Common myeloid progenitor, CD34-positive (primary cell): ENCODE measurements at regions not wholly inside any gene's neighbourhood (a gene's known extent, or its start where the extent isn't known, plus 50 kb on each side); places are given as distances from the start of the nearest gene placed in this dataset.
A peak's percentile ranks its signal among the peaks of the same experiment; 100 is the strongest.
"Not testable (repeated sequence)": the region's sequence is repeated elsewhere in the genome, so short reads cannot be mapped to it uniquely, and the experiment has no call there.

Source experiments
- CTCF ChIA-PET: fragments of 350-600 bp; sonication (Branson Sonifier 250); formaldehyde crosslinking; loops from one replicate; lab custom pipeline; 2021; ENCODE audit warnings: antibody characterized with exemption; lab: Charles Lee
- POLR2A ChIA-PET: fragments of 350-600 bp; sonication (Branson Sonifier 250); formaldehyde crosslinking; loops from one replicate; lab custom pipeline; 2021; ENCODE audit warnings: antibody characterized with exemption; lab: Charles Lee
- DNase-seq, 3 donors: peaks; one replicate each; pipeline versions ENCODE4 v3.0.0 to v3.0.0-alpha.2; 2013
- H3K27ac ChIP-seq, 2 experiments: 1 replicate in 1 of 2; 2 replicates in 1 of 2; pipeline ENCODE4 v1.7.0; 2013; ENCODE audit warnings: inconsistent platforms in 2 of 2, low read length in 2 of 2, mild to moderate bottlenecking in 2 of 2, low read depth in 1 of 2, moderate library complexity in 1 of 2; ENCODE audit not compliant: severe bottlenecking in 2 of 2, insufficient read depth in 1 of 2, poor library complexity in 1 of 2
- H3K27me3 ChIP-seq, 5 experiments: replicated peaks in 2 of 5; 1 replicate in 3 of 5; 2 replicates in 2 of 5; pipeline versions ENCODE4 v1.6.1 to v1.7.0; 2013; ENCODE audit warnings: low read length in 4 of 5, mild to moderate bottlenecking in 2 of 5, moderate library complexity in 2 of 5, inconsistent platforms in 1 of 5; ENCODE audit not compliant: insufficient read depth in 5 of 5, control insufficient read depth in 4 of 5
- H3K36me3 ChIP-seq, 4 experiments: 1 replicate in 2 of 4; 2 replicates in 2 of 4; pipeline versions ENCODE4 v1.6.1 to v1.7.0; 2013; ENCODE audit warnings: low read length in 3 of 4, control low read depth in 1 of 4, mild to moderate bottlenecking in 1 of 4; ENCODE audit not compliant: control insufficient read depth in 4 of 4, insufficient read depth in 4 of 4
- H3K4me1 ChIP-seq, 4 experiments: 1 replicate in 3 of 4; 2 replicates in 1 of 4; pipeline versions ENCODE4 v1.6.1 to v1.7.1; 2013; ENCODE audit warnings: low read length in 3 of 4, mild to moderate bottlenecking in 3 of 4, control low read depth in 1 of 4, inconsistent platforms in 1 of 4, moderate library complexity in 1 of 4; ENCODE audit not compliant: control insufficient read depth in 4 of 4, insufficient read depth in 4 of 4; ENCODE audit errors: control extremely low read depth in 1 of 4
- H3K4me3 ChIP-seq, 7 experiments: 1 replicate in 4 of 7; 2 replicates in 3 of 7; pipeline versions ENCODE4 v1.5.1 to v1.7.0; 2013; ENCODE audit warnings: mild to moderate bottlenecking in 7 of 7, low read length in 6 of 7, moderate library complexity in 6 of 7, inconsistent platforms in 2 of 7, low read depth in 2 of 7, control low read depth in 1 of 7; ENCODE audit not compliant: insufficient read depth in 4 of 7, control insufficient read depth in 1 of 7; ENCODE audit errors: extremely low read depth in 1 of 7
- H3K9me3 ChIP-seq, 5 experiments: 1 replicate in 4 of 5; 2 replicates in 1 of 5; pipeline versions ENCODE4 v1.6.1 to v1.7.1; 2013; ENCODE audit warnings: low read length in 4 of 5, mild to moderate bottlenecking in 2 of 5, inconsistent platforms in 1 of 5, low read depth in 1 of 5, moderate library complexity in 1 of 5; ENCODE audit not compliant: control insufficient read depth in 4 of 5, insufficient read depth in 2 of 5; ENCODE audit errors: control extremely low read depth in 1 of 5
- WGBS: methylation state at CpG from one replicate; pipeline ENCODE4 v1.1.5; 2013; ENCODE audit not compliant: insufficient coverage; 5-methylcytosine and 5-hydroxymethylcytosine counted together

DNA sequence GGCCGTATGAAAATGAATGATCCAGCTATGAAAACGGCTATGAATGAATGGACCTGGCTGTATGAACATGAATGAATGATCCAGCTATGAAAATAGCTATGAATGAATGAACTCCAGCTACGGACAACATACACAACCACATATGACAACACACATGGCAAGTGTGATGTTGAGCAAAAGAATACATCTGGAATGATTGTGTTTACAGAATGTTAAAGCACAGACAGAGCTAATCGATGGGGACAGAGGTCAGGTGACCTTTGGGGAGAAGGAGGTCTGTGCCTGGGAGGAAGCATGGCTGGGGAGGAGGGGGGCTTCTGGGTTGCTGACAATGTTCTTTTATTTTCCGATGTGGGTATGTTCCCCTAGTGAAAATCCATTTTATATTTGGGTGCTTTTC lies 174.0 kb upstream of the WSCD1 start:
- ChIA-PET POLR2A (no interaction called here), CTCF (interaction anchor here (0.6 kb wide), 1 partner anchor 1094 kb away, joined by 3 read pairs; no protein-coding TSS in a partner anchor)
- no peaks in the 10 kb centered on the region for H3K36me3 ChIP-seq
- H3K27me3 ChIP-seq = peaks cover 0 to 21% (median 6%) of the 10 kb centered on the region in 5 experiments
- peaks cover 0 to under 1% (median 0%) of the 10 kb centered on the region in 5 experiments for H3K9me3 ChIP-seq
- no peak for DNase-seq
- H3K4me3 ChIP-seq = no peak overlapping the region
- peaks cover 0 to 5% (median 0%) of the 10 kb centered on the region in 4 experiments for H3K4me1 ChIP-seq
- no peak overlapping the region for H3K27ac ChIP-seq
- 67% methylated on average over 1 of the region's 5 CpGs for WGBS

DNA sequence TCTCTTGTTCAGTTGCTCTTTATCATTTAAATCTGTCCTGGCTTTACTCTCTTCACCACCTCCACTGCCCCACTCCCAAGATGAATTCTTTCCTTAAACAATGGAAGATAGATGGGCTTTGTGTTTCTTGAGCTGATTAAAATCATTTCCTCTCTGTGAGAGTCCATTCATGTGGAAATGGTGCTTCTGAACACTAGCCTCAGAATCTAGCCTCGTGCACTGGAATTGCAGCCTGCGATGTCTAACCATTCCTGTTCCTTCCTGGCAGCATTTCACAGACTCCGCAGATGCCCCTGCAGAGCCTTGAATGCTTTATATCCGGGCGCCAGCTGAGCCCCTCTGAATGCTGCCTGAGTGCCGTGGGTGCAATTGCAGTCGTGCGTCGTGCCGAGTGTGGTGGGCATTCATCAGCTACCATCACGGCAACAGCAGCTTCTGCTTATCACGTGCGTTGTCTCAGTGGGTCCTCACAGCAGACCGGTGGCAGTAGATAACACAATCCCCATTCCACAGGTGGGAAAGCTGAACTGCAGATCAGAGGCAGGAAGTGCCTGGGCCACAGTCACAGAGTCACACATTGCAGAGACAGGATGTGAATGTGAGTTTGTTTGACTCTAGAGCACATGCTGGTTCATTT lies 172.8 kb upstream of the WSCD1 start:
- H3K4me3 ChIP-seq = no peak overlapping the region
- WGBS = 2% methylated on average over 14 of the region's 14 CpGs
- peaks cover 0 to 5% (median 0%) of the 10 kb centered on the region in 4 experiments for H3K4me1 ChIP-seq
- no peak overlapping the region for H3K27ac ChIP-seq
- H3K9me3 ChIP-seq = no peaks in the 10 kb centered on the region
- ChIA-PET POLR2A (no interaction called here), CTCF (no interaction called here)
- peak in 2 of 3 donors; percentile 8 to 23 for DNase-seq
- H3K36me3 ChIP-seq = no peaks in the 10 kb centered on the region
- H3K27me3 ChIP-seq = peaks cover 0 to 21% (median 6%) of the 10 kb centered on the region in 5 experiments

DNA sequence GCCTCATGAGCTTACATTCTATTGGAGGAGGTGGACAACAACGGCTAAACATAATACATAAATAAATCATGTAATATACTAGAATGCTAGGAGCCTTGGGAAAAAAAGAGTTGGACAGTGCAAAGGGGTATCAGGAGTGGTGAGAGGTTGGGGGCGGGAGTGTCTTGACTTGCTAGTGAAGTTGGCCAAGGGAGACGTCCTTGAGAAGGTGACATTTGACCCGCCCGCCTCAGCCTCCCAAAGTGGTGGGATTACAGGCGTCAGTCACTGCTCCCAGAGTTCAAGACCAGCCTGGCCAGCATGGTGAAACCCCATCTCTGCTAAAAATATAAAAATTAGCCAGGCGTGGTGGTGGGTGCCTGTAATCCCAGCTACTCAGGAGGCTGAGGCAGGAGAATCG lies 172.2 kb upstream of the WSCD1 start:
- H3K27ac ChIP-seq, CTCF ChIA-PET, H3K36me3 ChIP-seq, POLR2A ChIA-PET, H3K4me1 ChIP-seq, H3K9me3 ChIP-seq, DNase-seq, H3K4me3 ChIP-seq: not testable (repeated sequence)
- H3K27me3 ChIP-seq = peaks cover 0 to 18% (median 6%) of the 10 kb centered on the region in 5 experiments
- 100% methylated on average over 1 of the region's 8 CpGs for WGBS

DNA sequence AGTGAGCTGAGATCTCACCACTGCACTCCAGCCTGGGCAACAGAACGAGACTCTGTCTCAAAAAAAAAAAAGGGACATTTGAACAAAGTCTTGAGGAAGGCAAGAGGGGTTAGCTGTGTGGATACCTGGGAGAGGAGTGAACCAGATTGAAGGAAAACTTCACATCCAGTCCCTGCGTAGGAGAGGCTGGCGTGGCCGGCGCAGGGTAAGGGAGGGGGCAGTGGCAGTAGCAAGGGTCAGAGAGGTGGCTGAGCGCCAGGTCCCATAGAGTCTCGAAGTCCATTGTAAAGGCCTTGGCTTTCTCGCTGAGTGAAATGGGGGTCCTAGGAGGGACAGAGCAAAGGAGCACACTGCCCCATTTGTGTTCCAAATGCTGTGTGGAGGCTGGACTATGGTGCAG lies 171.8 kb upstream of the WSCD1 start:
- Histone ChIP-seq H3K36me3 (no peaks in the 10 kb centered on the region), H3K27ac (no peak overlapping the region)
- WGBS = 99% methylated on average over 8 of the region's 8 CpGs

DNA sequence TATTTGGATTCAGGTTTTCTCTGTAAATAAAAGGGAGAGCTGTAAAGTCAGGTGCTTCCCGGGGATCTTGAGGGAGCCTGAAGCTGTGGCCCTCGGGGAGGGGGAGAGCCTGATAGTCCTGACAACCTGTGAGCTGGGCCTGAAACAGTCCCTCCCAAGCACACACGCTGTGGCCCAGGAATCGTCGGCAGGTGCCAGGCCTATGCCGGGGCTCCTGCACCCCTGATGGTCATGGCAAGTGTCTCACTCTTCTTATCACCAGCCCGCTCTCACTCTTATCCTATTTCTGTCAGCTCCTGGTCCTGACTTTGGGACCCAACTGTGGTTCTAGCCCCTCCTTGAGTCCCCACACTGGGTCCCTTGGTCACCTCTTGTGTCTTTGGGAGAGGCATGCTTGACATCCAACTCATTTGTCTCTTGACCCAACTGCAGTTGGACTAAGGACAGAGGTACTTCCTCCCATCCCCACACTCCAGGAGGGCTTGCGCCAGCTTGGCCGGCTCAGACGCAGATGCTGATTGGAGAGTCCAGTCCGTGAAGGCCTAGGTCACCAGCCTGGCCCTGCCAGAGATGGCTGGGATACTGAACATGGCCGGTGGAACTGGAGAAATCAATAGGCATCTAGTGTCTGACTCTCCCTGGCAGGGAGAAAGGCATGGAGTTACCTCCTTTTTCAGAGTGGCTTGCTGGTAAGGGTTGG lies 170.5 kb upstream of the WSCD1 start:
- Histone ChIP-seq H3K4me3 (no peak overlapping the region), H3K27ac (no peak overlapping the region), H3K36me3 (no peaks in the 10 kb centered on the region), H3K4me1 (peaks cover 0 to 5% (median 0%) of the 10 kb centered on the region in 4 experiments), H3K9me3 (peaks cover 0 to 13% (median 2%) of the 10 kb centered on the region in 5 experiments), H3K27me3 (peaks cover 0 to 10% (median 2%) of the 10 kb centered on the region in 5 experiments)
- POLR2A ChIA-PET = no interaction called here
- 88% methylated on average over 9 of the region's 12 CpGs for WGBS
- CTCF ChIA-PET = no interaction called here
- no peak for DNase-seq

More for the DNA sequence above, 171.8 kb upstream of the WSCD1 start:
- Histone ChIP-seq H3K27me3 (peaks cover 0 to 15% (median 6%) of the 10 kb centered on the region in 5 experiments), H3K4me1 (peaks cover 0 to 5% (median 0%) of the 10 kb centered on the region in 4 experiments), H3K4me3 (no peak overlapping the region), H3K9me3 (peaks cover 0 to 3% (median 2%) of the 10 kb centered on the region in 5 experiments)
- DNase-seq = no peak
- ChIA-PET POLR2A (no interaction called here), CTCF (no interaction called here)

DNA sequence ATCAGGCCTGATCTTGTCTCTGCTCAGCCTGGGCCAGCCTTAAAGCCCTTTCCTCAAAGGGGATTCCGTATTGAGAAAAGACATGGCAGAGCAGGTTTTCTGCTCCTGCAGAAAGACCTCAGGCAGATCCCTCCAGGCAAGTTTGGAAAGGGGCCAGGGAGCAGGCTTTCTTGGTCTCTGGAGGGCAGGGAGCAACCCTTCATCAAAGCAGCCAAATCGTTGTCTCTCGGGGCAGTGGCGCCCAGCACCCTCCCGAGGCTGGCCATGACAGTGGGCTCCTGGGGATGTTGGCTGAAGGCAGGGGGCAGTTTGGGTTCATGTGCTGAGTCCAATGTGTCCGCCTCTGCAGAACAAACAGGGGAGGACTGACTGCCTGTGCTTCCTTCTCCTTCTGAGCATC lies 168.4 kb upstream of the WSCD1 start:
- Histone ChIP-seq H3K4me1 (peaks cover 0 to 5% (median 0%) of the 10 kb centered on the region in 4 experiments), H3K4me3 (no peak overlapping the region), H3K9me3 (peaks cover 0 to 13% (median 2%) of the 10 kb centered on the region in 5 experiments), H3K27me3 (peaks cover 0 to 5% (median 2%) of the 10 kb centered on the region in 5 experiments), H3K36me3 (no peaks in the 10 kb centered on the region), H3K27ac (no peak overlapping the region)
- 79% methylated on average over 6 of the region's 6 CpGs for WGBS
- CTCF ChIA-PET = no interaction called here
- no peak for DNase-seq
- POLR2A ChIA-PET = no interaction called here
